ENCODE measurements at regions not wholly inside any gene's neighbourhood (a gene's known extent, or its start where the extent isn't known, plus 50 kb on each side); places are given as distances from the start of the nearest gene placed in this dataset.

GRCh38 chr3:105039004-105039403, 327.7 kb upstream of the ALCAM start:
- no peaks in the 10 kb centered on the region for H3K27me3 ChIP-seq (ENCODE audit: insufficient read depth, low read depth, low read length)
- no peaks in the 10 kb centered on the region for H3K36me3 ChIP-seq (ENCODE audit: insufficient read depth, low read length)
- H3K4me2 ChIP-seq (ENCODE audit: low read length) = no peak overlapping the region
- H3K27ac ChIP-seq (ENCODE audit: low read length) = no peak overlapping the region
- H3F3A ChIP-seq (ENCODE audit: insufficient read depth, low read length, poor library complexity, severe bottlenecking) = no peaks in the 10 kb centered on the region
- TF ChIP-seq MXI1 (conservative IDR thresholded peaks at IDR 0.05; ENCODE audit: poor library complexity, severe bottlenecking) = no peak
- no peak for TF ChIP-seq POLR2AphosphoS5 (IDR thresholded peaks at IDR 0.05)
- no peak for TF ChIP-seq TAF1 (IDR thresholded peaks at IDR 0.05; ENCODE audit: low read depth)
- TF ChIP-seq REST (IDR thresholded peaks at IDR 0.05; ENCODE audit: borderline replicate concordance) = no peak
- no peak for TF ChIP-seq RAD21 (conservative IDR thresholded peaks at IDR 0.05)
- no peak for TF ChIP-seq EP300 (conservative IDR thresholded peaks at IDR 0.05; ENCODE audit: poor library complexity, severe bottlenecking)
- TF ChIP-seq SMC3 (conservative IDR thresholded peaks at IDR 0.05; ENCODE audit: poor library complexity) = no peak
- no peak for TF ChIP-seq EZH2 (IDR thresholded peaks at IDR 0.05; ENCODE audit: borderline replicate concordance, insufficient read depth, low read length, poor library complexity, severe bottlenecking)
- TF ChIP-seq, protein P1, sequence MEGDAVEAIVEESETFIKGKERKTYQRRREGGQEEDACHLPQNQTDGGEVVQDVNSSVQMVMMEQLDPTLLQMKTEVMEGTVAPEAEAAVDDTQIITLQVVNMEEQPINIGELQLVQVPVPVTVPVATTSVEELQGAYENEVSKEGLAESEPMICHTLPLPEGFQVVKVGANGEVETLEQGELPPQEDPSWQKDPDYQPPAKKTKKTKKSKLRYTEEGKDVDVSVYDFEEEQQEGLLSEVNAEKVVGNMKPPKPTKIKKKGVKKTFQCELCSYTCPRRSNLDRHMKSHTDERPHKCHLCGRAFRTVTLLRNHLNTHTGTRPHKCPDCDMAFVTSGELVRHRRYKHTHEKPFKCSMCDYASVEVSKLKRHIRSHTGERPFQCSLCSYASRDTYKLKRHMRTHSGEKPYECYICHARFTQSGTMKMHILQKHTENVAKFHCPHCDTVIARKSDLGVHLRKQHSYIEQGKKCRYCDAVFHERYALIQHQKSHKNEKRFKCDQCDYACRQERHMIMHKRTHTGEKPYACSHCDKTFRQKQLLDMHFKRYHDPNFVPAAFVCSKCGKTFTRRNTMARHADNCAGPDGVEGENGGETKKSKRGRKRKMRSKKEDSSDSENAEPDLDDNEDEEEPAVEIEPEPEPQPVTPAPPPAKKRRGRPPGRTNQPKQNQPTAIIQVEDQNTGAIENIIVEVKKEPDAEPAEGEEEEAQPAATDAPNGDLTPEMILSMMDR (IDR thresholded peaks at IDR 0.05; ENCODE audit: poor library complexity, severe bottlenecking) = no peak
- no peaks in the 10 kb centered on the region for H3K79me2 ChIP-seq (replicated peaks; ENCODE audit: insufficient read depth, low read length)
- no peak overlapping the region for H3K4me3 ChIP-seq (ENCODE audit: low read length)
- no peaks in the 10 kb centered on the region for H3K9me2 ChIP-seq (ENCODE audit: insufficient read depth, low read length)
- no peaks in the 10 kb centered on the region for H3K9me3 ChIP-seq (ENCODE audit: low read length)
- H3K9ac ChIP-seq (ENCODE audit: low read length) = no peak overlapping the region
- no peaks in the 10 kb centered on the region for H4K20me1 ChIP-seq (ENCODE audit: insufficient read depth)
- H2AFZ ChIP-seq (ENCODE audit: low read depth, low read length) = no peak overlapping the region

GRCh38 chr3:105040026-105040622, 326.6 kb upstream of the ALCAM start:
- no peak overlapping the region for H3K27ac ChIP-seq (ENCODE audit: low read length)
- H3K9me3 ChIP-seq (ENCODE audit: low read length) = no peaks in the 10 kb centered on the region
- no peaks in the 10 kb centered on the region for H3F3A ChIP-seq (ENCODE audit: insufficient read depth, low read length, poor library complexity, severe bottlenecking)
- no peaks in the 10 kb centered on the region for H3K27me3 ChIP-seq (ENCODE audit: insufficient read depth, low read depth, low read length)
- no peak overlapping the region for H2AFZ ChIP-seq (ENCODE audit: low read depth, low read length)
- H3K36me3 ChIP-seq (ENCODE audit: insufficient read depth, low read length) = no peaks in the 10 kb centered on the region
- H3K79me2 ChIP-seq (replicated peaks; ENCODE audit: insufficient read depth, low read length) = no peaks in the 10 kb centered on the region
- TF ChIP-seq EP300 (conservative IDR thresholded peaks at IDR 0.05; ENCODE audit: poor library complexity, severe bottlenecking) (no peak), SMC3 (conservative IDR thresholded peaks at IDR 0.05; ENCODE audit: poor library complexity) (no peak), TAF1 (IDR thresholded peaks at IDR 0.05; ENCODE audit: low read depth) (no peak), RAD21 (conservative IDR thresholded peaks at IDR 0.05) (no peak), POLR2AphosphoS5 (IDR thresholded peaks at IDR 0.05) (no peak), MXI1 (conservative IDR thresholded peaks at IDR 0.05; ENCODE audit: poor library complexity, severe bottlenecking) (no peak), REST (IDR thresholded peaks at IDR 0.05; ENCODE audit: borderline replicate concordance) (no peak), EZH2 (IDR thresholded peaks at IDR 0.05; ENCODE audit: borderline replicate concordance, insufficient read depth, low read length, poor library complexity, severe bottlenecking) (no peak)
- TF ChIP-seq, protein P1 (IDR thresholded peaks at IDR 0.05; ENCODE audit: poor library complexity, severe bottlenecking) = no peak
- no peak overlapping the region for H3K9ac ChIP-seq (ENCODE audit: low read length)
- H3K4me2 ChIP-seq (ENCODE audit: low read length) = no peak overlapping the region
- H3K4me3 ChIP-seq (ENCODE audit: low read length) = no peak overlapping the region
- H4K20me1 ChIP-seq (ENCODE audit: insufficient read depth) = no peaks in the 10 kb centered on the region
- H3K9me2 ChIP-seq (ENCODE audit: insufficient read depth, low read length) = no peaks in the 10 kb centered on the region
